H1 (cell line): ENCODE measurements at regions not wholly inside any gene's neighbourhood (a gene's known extent, or its start where the extent isn't known, plus 50 kb on each side); places are given as distances from the start of the nearest gene placed in this dataset.
A peak's percentile ranks its signal among the peaks of the same experiment; 100 is the strongest.

Source experiments
- CTCF ChIA-PET: fragments of 300-600 bp; sonication (Branson Sonifier 250); formaldehyde crosslinking; loops from one replicate; lab custom pipeline; 2021; ENCODE audit not compliant: partially characterized antibody; lab: Charles Lee
- POLR2A ChIA-PET: fragments of 300-600 bp; sonication (Branson Sonifier 250); formaldehyde crosslinking; loops from one replicate; lab custom pipeline; 2021; ENCODE audit warnings: inconsistent platforms; ENCODE audit not compliant: partially characterized antibody; lab: Charles Lee
- DNase-seq, 2 experiments: peaks; one replicate each; pipeline versions ENCODE4 v3.0.0 to v3.0.0-alpha.2; 2010 to 2022; ENCODE audit warnings: low spot score in 2 of 2, low read depth in 1 of 2, mixed read lengths in 1 of 2
- FAIRE-seq: peaks from 2 replicates; lab custom pipeline; 2011; peaks lifted over from hg19 to GRCh38; lab: Jason Lieb, UNC
- H2AFZ ChIP-seq: 2 replicates; pipeline ENCODE4 v1.8.1; 2012; ENCODE audit warnings: low read length, inconsistent platforms
- H2AK5ac ChIP-seq: 2 replicates; pipeline ENCODE4 v1.6.1; 2013; ENCODE audit warnings: low read depth, low read length
- H2BK120ac ChIP-seq: replicated peaks from 2 replicates; pipeline ENCODE3; 2013; ENCODE audit warnings: low read depth, low read length, inconsistent platforms
- H2BK12ac ChIP-seq: 2 replicates; pipeline ENCODE4 v1.6.1; 2013; ENCODE audit warnings: low read depth, low read length
- H2BK15ac ChIP-seq: 2 replicates; pipeline ENCODE4 v1.6.1; 2013; ENCODE audit warnings: low read length
- H2BK20ac ChIP-seq: 2 replicates; pipeline ENCODE4 v1.6.1; 2013; ENCODE audit warnings: low read length
- H2BK5ac ChIP-seq: 2 replicates; pipeline ENCODE4 v1.6.1; 2013; ENCODE audit warnings: low read depth, low read length
- H3K14ac ChIP-seq: 2 replicates; pipeline ENCODE4 v1.6.1; 2013; ENCODE audit warnings: inconsistent platforms; ENCODE audit not compliant: insufficient read length
- H3K18ac ChIP-seq: 2 replicates; pipeline ENCODE4 v1.6.1; 2013; ENCODE audit warnings: low read length; ENCODE audit errors: extremely low read depth
- H3K23ac ChIP-seq: 2 replicates; pipeline ENCODE4 v1.6.1; 2013; ENCODE audit warnings: inconsistent platforms; ENCODE audit not compliant: insufficient read length
- H3K23me2 ChIP-seq: 2 replicates; pipeline ENCODE4 v1.6.1; 2013; ENCODE audit warnings: low read depth, low read length
- H3K27ac ChIP-seq: 2 replicates; pipeline ENCODE4 v1.6.1; 2011; ENCODE audit warnings: low read depth, low read length, inconsistent platforms
- H3K27me3 ChIP-seq, 4 experiments: replicated peaks in 1 of 4; 1 replicate in 1 of 4; 2 replicates in 3 of 4; pipeline versions ENCODE4 v1.6.1 to v1.8.1; 2011 to 2013; ENCODE audit warnings: low read length in 3 of 4, mild to moderate bottlenecking in 3 of 4, inconsistent platforms in 2 of 4, mixed read lengths in 2 of 4, moderate library complexity in 1 of 4; ENCODE audit not compliant: control insufficient read depth in 3 of 4, insufficient read depth in 3 of 4; ENCODE audit errors: extremely low read depth in 1 of 4
- H3K36me3 ChIP-seq, 4 experiments: 2 replicates each; pipeline versions ENCODE4 v1.6.1 to v1.8.1; 2011 to 2013; ENCODE audit warnings: mild to moderate bottlenecking in 4 of 4, low read length in 3 of 4, moderate library complexity in 2 of 4, control low read depth in 1 of 4, inconsistent platforms in 1 of 4; ENCODE audit not compliant: insufficient read depth in 4 of 4, control insufficient read depth in 2 of 4
- H3K4ac ChIP-seq: replicated peaks from 2 replicates; pipeline ENCODE3; 2013; ENCODE audit warnings: low read length, low read depth, mixed read lengths, inconsistent platforms; ENCODE audit not compliant: insufficient read length
- H3K4me1 ChIP-seq, 4 experiments: replicated peaks in 1 of 4; 1 replicate in 1 of 4; 2 replicates in 3 of 4; pipeline versions ENCODE4 v1.6.1 to v1.8.1; 2011 to 2013; ENCODE audit warnings: low read length in 3 of 4, inconsistent platforms in 2 of 4, mixed read lengths in 1 of 4; ENCODE audit not compliant: insufficient read depth in 4 of 4, control insufficient read depth in 3 of 4
- H3K4me2 ChIP-seq, 2 experiments: 2 replicates each; pipeline versions ENCODE4 v1.6.1 to v1.8.1; 2011 to 2013; ENCODE audit warnings: low read depth in 2 of 2, low read length in 2 of 2, control low read depth in 1 of 2, inconsistent platforms in 1 of 2, mild to moderate bottlenecking in 1 of 2; ENCODE audit not compliant: insufficient read depth in 1 of 2
- H3K4me3 ChIP-seq, 4 experiments: fragments of 200-600, 300-600 bp in 1 of 4; sonication (generic), shearing (Covaris generic), sonication (Bioruptor Twin) in 1 of 4; 2 replicates each; pipeline versions ENCODE4 v1.5.1 to v1.8.1; 2011 to 2016; ENCODE audit warnings: low read length in 4 of 4, low read depth in 3 of 4, control low read depth in 2 of 4, inconsistent platforms in 2 of 4, mild to moderate bottlenecking in 2 of 4, mixed read lengths in 1 of 4, moderate library complexity in 1 of 4; ENCODE audit not compliant: insufficient read depth in 2 of 4; ENCODE audit errors: extremely low read depth in 1 of 4
- H3K56ac ChIP-seq: replicated peaks from 2 replicates; pipeline ENCODE3; 2013; ENCODE audit warnings: low read depth, mild to moderate bottlenecking, mixed read lengths, low read length, inconsistent platforms; ENCODE audit not compliant: insufficient read length
- H3K79me1 ChIP-seq: 2 replicates; pipeline ENCODE4 v1.6.1; 2013; ENCODE audit warnings: low read depth, low read length, control low read depth
- H3K79me2 ChIP-seq, 2 experiments: 2 replicates each; pipeline versions ENCODE4 v1.6.1 to v1.8.1; 2012 to 2013; ENCODE audit warnings: low read length in 2 of 2, mild to moderate bottlenecking in 2 of 2, inconsistent platforms in 1 of 2; ENCODE audit not compliant: insufficient read depth in 2 of 2, control insufficient read depth in 1 of 2
- H3K9ac ChIP-seq, 4 experiments: replicated peaks in 1 of 4; 1 replicate in 1 of 4; 2 replicates in 3 of 4; pipeline versions ENCODE4 v1.6.1 to v1.8.1; 2011 to 2013; ENCODE audit warnings: low read depth in 3 of 4, low read length in 3 of 4, control low read depth in 2 of 4, mild to moderate bottlenecking in 2 of 4, moderate library complexity in 2 of 4, inconsistent platforms in 1 of 4; ENCODE audit errors: extremely low read depth in 1 of 4
- H3K9me3 ChIP-seq, 2 experiments: 2 replicates each; pipeline versions ENCODE4 v1.6.1 to v1.8.1; 2012 to 2013; ENCODE audit warnings: mild to moderate bottlenecking in 2 of 2, moderate library complexity in 2 of 2, control low read depth in 1 of 2, inconsistent platforms in 1 of 2, low read depth in 1 of 2, low read length in 1 of 2, mixed read lengths in 1 of 2; ENCODE audit not compliant: insufficient read depth in 2 of 2
- H4K20me1 ChIP-seq, 2 experiments: replicated peaks in 1 of 2; 2 replicates each; pipeline versions ENCODE3 to v1.8.1; 2011 to 2013; ENCODE audit warnings: inconsistent platforms in 2 of 2, low read length in 2 of 2, mild to moderate bottlenecking in 1 of 2; ENCODE audit not compliant: insufficient read depth in 2 of 2, control insufficient read depth in 1 of 2
- H4K5ac ChIP-seq: 2 replicates; pipeline ENCODE4 v1.6.1; 2013; ENCODE audit warnings: low read length, low read depth, mixed read lengths, inconsistent platforms; ENCODE audit not compliant: insufficient read length
- H4K8ac ChIP-seq: 2 replicates; pipeline ENCODE4 v1.8.0; 2013; ENCODE audit warnings: mild to moderate bottlenecking, moderate library complexity, low read length, inconsistent platforms; ENCODE audit not compliant: insufficient read depth; ENCODE audit errors: extremely low read depth
- H4K91ac ChIP-seq: replicated peaks from 2 replicates; pipeline ENCODE3; 2013; ENCODE audit warnings: low read length, mixed read lengths, inconsistent platforms; ENCODE audit not compliant: insufficient read length
- MAFK ChIP-seq: IDR thresholded peaks from 2 replicates; pipeline ENCODE4 v1.6.1; 2012; ENCODE audit warnings: low read depth, mild to moderate bottlenecking, improper control_type of control experiment, low read length
- SP4 ChIP-seq: IDR thresholded peaks from 2 replicates; pipeline ENCODE4 v1.6.1; 2012; ENCODE audit warnings: low read length, inconsistent platforms
- SRF ChIP-seq: IDR thresholded peaks from 2 replicates; pipeline ENCODE4 v1.6.1; 2011; ENCODE audit warnings: mild to moderate bottlenecking, low read depth, low read length, moderate library complexity
- TEAD4 ChIP-seq: IDR thresholded peaks from 2 replicates; pipeline ENCODE4 v1.6.1; 2012; ENCODE audit warnings: low read depth, low read length, inconsistent platforms, mixed read lengths
- WGBS, 2 experiments: shearing (Covaris generic) in 1 of 2; methylation state at CpG; one replicate each; pipeline versions ENCODE4 v1.1.6 to v1.1.7; 2013 to 2015; ENCODE audit warnings: low lambda C conversion rate in 2 of 2, mixed read lengths in 2 of 2, inconsistent platforms in 1 of 2, low coverage in 1 of 2, missing lambda C conversion rate in 1 of 2; ENCODE audit not compliant: insufficient replicate concordance in 2 of 2, insufficient coverage in 1 of 2, insufficient read length in 1 of 2; ENCODE audit errors: extremely low coverage in 1 of 2, missing lambda C conversion rate in 1 of 2; 5-methylcytosine and 5-hydroxymethylcytosine counted together

- no peak overlapping the region for H4K5ac ChIP-seq
- H3K27ac ChIP-seq, result no peak overlapping the region
- H2BK15ac ChIP-seq, result no peak overlapping the region
- H3K18ac ChIP-seq, result no peak overlapping the region
- H3K4me2 ChIP-seq, result no peak overlapping the region
- H3K4ac ChIP-seq, result no peak overlapping the region
- H4K91ac ChIP-seq, result no peak overlapping the region
- DNase-seq (no peak), FAIRE-seq (no peak)
- no peaks in the 10 kb centered on the region for H3K79me1 ChIP-seq
- no peaks in the 10 kb centered on the region for H3K79me2 ChIP-seq
- no peaks in the 10 kb centered on the region for H3K9me3 ChIP-seq
- H3K14ac ChIP-seq, result no peak overlapping the region
- no peaks in the 10 kb centered on the region for H3K4me1 ChIP-seq
- H3K36me3 ChIP-seq, result no peaks in the 10 kb centered on the region
- H4K20me1 ChIP-seq, result no peaks in the 10 kb centered on the region
- H2BK120ac ChIP-seq, result no peak overlapping the region
- H4K8ac ChIP-seq, result no peak overlapping the region
- ChIA-PET CTCF (interaction anchor here (0.6 to 2.5 kb wide), 3 partner anchors 12 to 1493 kb away, joined by 3 to 12 read pairs (median 6); no protein-coding TSS in a partner anchor), POLR2A (no interaction called here)
- H3K23me2 ChIP-seq, result no peaks in the 10 kb centered on the region
- TF ChIP-seq SRF (no peak), TEAD4 (no peak), SP4 (no peak), MAFK (peak; percentile 35; the same call in 1 of the 2 replicates)
- H3K27me3 ChIP-seq, result no peaks in the 10 kb centered on the region
- H3K56ac ChIP-seq, result no peak overlapping the region
- H2AK5ac ChIP-seq, result no peak overlapping the region
- H2BK5ac ChIP-seq, result no peak overlapping the region
- no peak overlapping the region for H2BK20ac ChIP-seq
- WGBS, 2 experiments, result 94% methylated on average over 1 of the region's 1 CpG; no CpG with 5 or more reads in 1 of the 2 experiments
- H3K23ac ChIP-seq, result no peak overlapping the region
- no peak overlapping the region for H3K9ac ChIP-seq
- H2AFZ ChIP-seq, result no peak overlapping the region
- H2BK12ac ChIP-seq, result no peak overlapping the region
- H3K4me3 ChIP-seq, result no peak overlapping the region
These were observed 558.3 kb downstream of the PLCL1 start for GRCh38 chr2:198362740-198363139.
